HPDE6-E6E7 (cell line): ENCODE measurements at regions not wholly inside any gene's neighbourhood (a gene's known extent, or its start where the extent isn't known, plus 50 kb on each side); places are given as distances from the start of the nearest gene placed in this dataset.

ENCODE experiments used
- DNase-seq: peaks from one replicate; pipeline ENCODE4 v3.0.0; 2011; ENCODE audit warnings: missing footprints; ENCODE audit errors: extremely low spot score

GRCh38 chr4:23741681-23742191 is 148.1 kb downstream of the PPARGC1A start:
- DNase-seq: no peak

GRCh38 chr4:23737571-23737970 is 152.3 kb downstream of the PPARGC1A start:
- no peak for DNase-seq

GRCh38 chr4:23736466-23736865 is 153.4 kb downstream of the PPARGC1A start:
- DNase-seq: no peak

- DNase-seq: no peak
Observed at GRCh38 chr4:23734000-23734399, 155.8 kb downstream of the PPARGC1A start.

GRCh38 chr4:23733476-23733875 is 156.4 kb downstream of the PPARGC1A start:
- no peak for DNase-seq

- no peak for DNase-seq
Observed at GRCh38 chr4:23730998-23731397, 158.8 kb downstream of the PPARGC1A start.

GRCh38 chr4:23728971-23729370 is 160.9 kb downstream of the PPARGC1A start:
- no peak for DNase-seq

GRCh38 chr4:23728393-23728792 is 161.5 kb downstream of the PPARGC1A start:
- DNase-seq: no peak

GRCh38 chr4:23720556-23720955 is 169.3 kb downstream of the PPARGC1A start:
- DNase-seq: no peak

- no peak for DNase-seq
Observed at GRCh38 chr4:23718435-23718834, 171.4 kb downstream of the PPARGC1A start.

GRCh38 chr4:23717528-23718248 is 172.2 kb downstream of the PPARGC1A start:
- DNase-seq: peak; percentile 12

GRCh38 chr4:23710298-23710697 is 179.5 kb downstream of the PPARGC1A start:
- no peak for DNase-seq

- no peak for DNase-seq
Observed at GRCh38 chr4:23707652-23708026, 182.2 kb downstream of the PPARGC1A start.

- DNase-seq: no peak
Observed at GRCh38 chr4:23706972-23707651, 182.7 kb downstream of the PPARGC1A start.

- no peak for DNase-seq
Observed at GRCh38 chr4:23700197-23700596, 189.7 kb downstream of the PPARGC1A start.

- no peak for DNase-seq
Observed at GRCh38 chr4:23697722-23698121, 192.1 kb downstream of the PPARGC1A start.

- DNase-seq: no peak
Observed at GRCh38 chr4:23697001-23697528, 192.8 kb downstream of the PPARGC1A start.

GRCh38 chr4:23686169-23686897 is 203.5 kb downstream of the PPARGC1A start:
- DNase-seq: no peak

- no peak for DNase-seq
Observed at GRCh38 chr4:23685471-23685870, 204.4 kb downstream of the PPARGC1A start.

- DNase-seq: no peak
Observed at GRCh38 chr4:23680671-23681518, 209.0 kb downstream of the PPARGC1A start.

GRCh38 chr4:23674694-23675093 is 215.2 kb downstream of the PPARGC1A start:
- no peak for DNase-seq
